Neural cell (in vitro differentiated cells): ENCODE measurements at regions not wholly inside any gene's neighbourhood (a gene's known extent, or its start where the extent isn't known, plus 50 kb on each side); places are given as distances from the start of the nearest gene placed in this dataset.

Source experiments
- H2AFZ ChIP-seq: fragments of 200-600, 300-800 bp; sonication (generic), shearing (Covaris generic); 2 replicates; pipeline ENCODE4 v1.6.0; 2014; ENCODE audit warnings: low read depth, mild to moderate bottlenecking, antibody characterized with exemption, low read length, moderate library complexity
- H3F3A ChIP-seq: fragments of 200-600 bp; shearing (Covaris generic); 2 replicates; pipeline ENCODE4 v1.6.1; 2016; ENCODE audit warnings: mild to moderate bottlenecking, moderate library complexity, mixed read lengths, antibody characterized with exemption, low read length; ENCODE audit not compliant: insufficient read depth, poor library complexity, severe bottlenecking
- H3K27ac ChIP-seq: fragments of 200-600, 300-800 bp; sonication (generic), shearing (Covaris generic); 2 replicates; pipeline ENCODE4 v1.5.1; 2014; ENCODE audit warnings: mild to moderate bottlenecking, low read length, moderate library complexity
- H3K27me3 ChIP-seq: fragments of 300-800, 200-600 bp; sonication (generic), shearing (Covaris generic); 2 replicates; pipeline ENCODE4 v1.6.0; 2014; ENCODE audit warnings: mild to moderate bottlenecking, low read depth, low read length, moderate library complexity; ENCODE audit not compliant: insufficient read depth
- H3K36me3 ChIP-seq: fragments of 300-800, 200-600 bp; sonication (generic), shearing (Covaris generic); 2 replicates; pipeline ENCODE4 v1.5.1; 2014; ENCODE audit warnings: mild to moderate bottlenecking, antibody characterized with exemption, low read length, moderate library complexity; ENCODE audit not compliant: insufficient read depth
- H3K4me2 ChIP-seq: fragments of 300-800, 200-600 bp; sonication (generic), shearing (Covaris generic); 2 replicates; pipeline ENCODE4 v1.6.0; 2014; ENCODE audit warnings: mild to moderate bottlenecking, low read length
- H3K4me3 ChIP-seq: fragments of 300-800, 200-600 bp; sonication (generic), shearing (Covaris generic); 2 replicates; pipeline ENCODE4 v1.5.1; 2014; ENCODE audit warnings: mild to moderate bottlenecking, low read length, moderate library complexity
- H3K79me2 ChIP-seq: fragments of 200-600 bp; shearing (Covaris generic); replicated peaks from 2 replicates; pipeline ENCODE4 v1.6.0; 2014; ENCODE audit warnings: mild to moderate bottlenecking, low read length, moderate library complexity; ENCODE audit not compliant: insufficient read depth
- H3K9ac ChIP-seq: fragments of 300-800, 200-600 bp; sonication (generic), shearing (Covaris generic); 2 replicates; pipeline ENCODE4 v1.6.1; 2016; ENCODE audit warnings: mild to moderate bottlenecking, low read length, mixed read lengths
- H3K9me2 ChIP-seq: fragments of 200-600 bp; shearing (Covaris generic); 2 replicates; pipeline ENCODE4 v1.6.1; 2016; ENCODE audit warnings: mild to moderate bottlenecking, low read length, mixed read lengths; ENCODE audit not compliant: insufficient read depth
- H3K9me3 ChIP-seq: fragments of 200-600, 300-800 bp; sonication (generic), shearing (Covaris generic); 2 replicates; pipeline ENCODE4 v1.6.1; 2016; ENCODE audit warnings: mild to moderate bottlenecking, mixed run types, low read length, moderate library complexity, mixed read lengths
- H4K20me1 ChIP-seq: fragments of 200-600 bp; shearing (Covaris generic); 2 replicates; pipeline ENCODE4 v1.6.1; 2016; ENCODE audit warnings: mild to moderate bottlenecking, mixed run types; ENCODE audit not compliant: insufficient read depth
- CTCF ChIP-seq: fragments of 450-650 bp; IDR thresholded peaks from 2 replicates; pipeline ENCODE4 v1.5.1; 2014; ENCODE audit warnings: antibody characterized with exemption, mild to moderate bottlenecking, moderate library complexity; ENCODE audit not compliant: poor library complexity, severe bottlenecking
- EP300 ChIP-seq: fragments of 450-650 bp; conservative IDR thresholded peaks from 2 replicates; pipeline ENCODE4 v1.6.1; 2014; ENCODE audit warnings: antibody characterized with exemption, mild to moderate bottlenecking, moderate library complexity; ENCODE audit not compliant: poor library complexity, severe bottlenecking
- EZH2 ChIP-seq: fragments of 200-600, 300-800 bp; shearing (Covaris generic), sonication (generic); IDR thresholded peaks from 2 replicates; pipeline ENCODE4 v1.6.1; 2014; ENCODE audit warnings: antibody characterized with exemption, low read length, borderline replicate concordance, mild to moderate bottlenecking; ENCODE audit not compliant: insufficient read depth, poor library complexity, severe bottlenecking
- MXI1 ChIP-seq: fragments of 450-650 bp; conservative IDR thresholded peaks from 2 replicates; pipeline ENCODE4 v1.6.1; 2014; ENCODE audit warnings: antibody characterized with exemption, mild to moderate bottlenecking; ENCODE audit not compliant: poor library complexity, severe bottlenecking
- POLR2AphosphoS5 ChIP-seq: IDR thresholded peaks from 2 replicates; pipeline ENCODE4 v1.6.1; 2012
- RAD21 ChIP-seq: fragments of 450-650 bp; conservative IDR thresholded peaks from 2 replicates; pipeline ENCODE4 v1.6.1; 2014; ENCODE audit warnings: antibody characterized with exemption, mild to moderate bottlenecking, moderate library complexity
- REST ChIP-seq: IDR thresholded peaks from 2 replicates; pipeline ENCODE4 v1.6.1; 2012; ENCODE audit warnings: borderline replicate concordance
- SMC3 ChIP-seq: fragments of 450-650 bp; conservative IDR thresholded peaks from 2 replicates; pipeline ENCODE4 v1.6.1; 2014; ENCODE audit warnings: antibody characterized with exemption, mild to moderate bottlenecking, moderate library complexity; ENCODE audit not compliant: poor library complexity
- TAF1 ChIP-seq: IDR thresholded peaks from 2 replicates; pipeline ENCODE4 v1.6.1; 2012; ENCODE audit warnings: low read depth

DNA sequence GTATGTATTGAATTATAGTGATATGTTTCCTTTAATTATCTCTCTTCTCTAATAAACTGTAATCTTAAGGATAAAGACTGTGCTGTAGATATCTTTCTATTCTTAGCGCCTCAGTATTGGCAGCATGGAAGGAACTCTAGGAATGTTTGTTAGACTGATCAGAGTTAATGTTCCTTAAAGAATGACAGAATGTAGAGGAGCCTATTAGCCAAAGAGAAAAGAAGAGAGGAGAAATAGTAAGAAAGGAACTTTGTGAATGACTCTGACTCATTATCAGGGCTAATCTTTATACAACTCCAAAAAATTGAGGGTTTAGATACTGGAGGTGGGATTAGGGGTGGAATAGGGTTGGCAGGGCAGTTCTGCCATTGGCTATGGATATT lies 59.0 kb upstream of the NUDT12 start:
- no peaks in the 10 kb centered on the region for H3K9me3 ChIP-seq
- no peak overlapping the region for H3K4me3 ChIP-seq
- no peak overlapping the region for H3K4me2 ChIP-seq
- no peak overlapping the region for H3K9ac ChIP-seq
- H3K36me3 ChIP-seq: no peaks in the 10 kb centered on the region
- no peaks in the 10 kb centered on the region for H3F3A ChIP-seq
- H4K20me1 ChIP-seq: no peaks in the 10 kb centered on the region
- H3K27ac ChIP-seq: no peak overlapping the region
- H3K27me3 ChIP-seq: no peaks in the 10 kb centered on the region
- no peak overlapping the region for H2AFZ ChIP-seq
- H3K79me2 ChIP-seq: no peaks in the 10 kb centered on the region
- H3K9me2 ChIP-seq: no peaks in the 10 kb centered on the region
- TF ChIP-seq SMC3: no peak
- TF ChIP-seq CTCF: no peak
- TF ChIP-seq TAF1: no peak
- no peak for TF ChIP-seq REST
- TF ChIP-seq EZH2: no peak
- no peak for TF ChIP-seq MXI1
- no peak for TF ChIP-seq RAD21
- TF ChIP-seq POLR2AphosphoS5: no peak
- TF ChIP-seq EP300: no peak

DNA sequence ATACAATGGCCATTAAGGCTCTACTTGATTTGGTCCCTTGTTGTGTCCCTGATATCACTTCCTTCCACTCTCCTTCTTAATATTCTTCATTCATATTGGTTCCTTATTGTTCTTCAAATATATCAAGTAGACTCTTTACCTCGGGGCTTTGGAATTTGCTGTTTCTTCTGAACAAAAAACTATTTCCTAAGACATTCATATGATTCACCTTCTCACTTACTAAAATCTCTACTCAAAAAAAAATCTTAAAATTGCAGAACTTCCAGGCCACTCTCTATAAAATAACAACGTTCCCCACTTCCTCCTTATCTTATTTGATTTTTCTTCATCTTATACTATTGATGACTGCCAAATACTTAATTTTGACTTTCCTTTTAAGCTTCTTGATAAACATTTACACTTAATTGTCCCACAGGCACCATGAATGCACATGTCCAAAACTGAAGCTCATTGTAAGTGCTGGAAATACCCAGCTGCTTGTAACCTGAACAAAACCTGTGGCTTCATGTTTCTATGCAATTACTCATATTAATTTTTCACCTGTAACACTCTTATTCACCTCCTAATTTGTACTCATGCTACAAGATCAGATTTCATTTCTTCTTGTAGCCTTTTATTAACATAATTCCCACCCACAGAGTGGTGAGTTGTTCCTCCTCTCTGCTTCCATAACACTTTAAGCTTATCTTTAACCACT lies 58.4 kb upstream of the NUDT12 start:
- H3K4me3 ChIP-seq: no peak overlapping the region
- no peaks in the 10 kb centered on the region for H3K36me3 ChIP-seq
- H3K9me2 ChIP-seq: no peaks in the 10 kb centered on the region
- H3K27ac ChIP-seq: no peak overlapping the region
- no peaks in the 10 kb centered on the region for H3F3A ChIP-seq
- TF ChIP-seq RAD21: no peak
- H3K9ac ChIP-seq: no peak overlapping the region
- H3K79me2 ChIP-seq: no peaks in the 10 kb centered on the region
- H4K20me1 ChIP-seq: no peaks in the 10 kb centered on the region
- no peak overlapping the region for H3K4me2 ChIP-seq
- no peaks in the 10 kb centered on the region for H3K27me3 ChIP-seq
- H3K9me3 ChIP-seq: no peaks in the 10 kb centered on the region
- no peak overlapping the region for H2AFZ ChIP-seq

DNA sequence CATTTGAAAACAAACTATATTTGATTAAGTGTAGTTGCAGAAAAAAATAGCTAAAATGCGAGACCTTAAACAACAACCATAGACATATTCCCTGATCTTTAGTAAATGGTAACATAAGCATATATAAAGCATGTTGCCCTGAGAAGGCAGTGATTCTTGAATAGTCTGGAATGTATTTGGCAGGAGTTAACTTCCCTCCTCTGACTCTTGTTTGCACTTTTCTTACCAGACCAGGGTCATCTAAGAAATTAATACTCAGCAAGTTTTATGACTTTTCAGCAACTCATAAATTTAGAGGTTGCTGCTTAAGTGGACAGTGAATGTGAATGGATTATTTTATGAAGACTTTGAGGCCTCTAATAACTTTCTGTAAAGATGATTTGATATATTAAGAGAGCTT lies 55.3 kb upstream of the NUDT12 start:
- TF ChIP-seq POLR2AphosphoS5: no peak
- TF ChIP-seq TAF1: no peak
- no peak for TF ChIP-seq MXI1
- no peak for TF ChIP-seq RAD21
- TF ChIP-seq REST: no peak
- TF ChIP-seq CTCF: no peak
- no peak for TF ChIP-seq SMC3
- Histone ChIP-seq H3F3A (no peaks in the 10 kb centered on the region), H3K9me3 (no peaks in the 10 kb centered on the region), H3K4me2 (no peak overlapping the region), H3K79me2 (no peaks in the 10 kb centered on the region), H3K27ac (no peak overlapping the region), H3K9me2 (no peaks in the 10 kb centered on the region), H3K9ac (no peak overlapping the region), H2AFZ (no peak overlapping the region), H3K36me3 (no peaks in the 10 kb centered on the region), H3K4me3 (no peak overlapping the region), H3K27me3 (no peaks in the 10 kb centered on the region), H4K20me1 (no peaks in the 10 kb centered on the region)
